ENCODE measurements at regions not wholly inside any gene's neighbourhood (a gene's known extent, or its start where the extent isn't known, plus 50 kb on each side); places are given as distances from the start of the nearest gene placed in this dataset.

DNA sequence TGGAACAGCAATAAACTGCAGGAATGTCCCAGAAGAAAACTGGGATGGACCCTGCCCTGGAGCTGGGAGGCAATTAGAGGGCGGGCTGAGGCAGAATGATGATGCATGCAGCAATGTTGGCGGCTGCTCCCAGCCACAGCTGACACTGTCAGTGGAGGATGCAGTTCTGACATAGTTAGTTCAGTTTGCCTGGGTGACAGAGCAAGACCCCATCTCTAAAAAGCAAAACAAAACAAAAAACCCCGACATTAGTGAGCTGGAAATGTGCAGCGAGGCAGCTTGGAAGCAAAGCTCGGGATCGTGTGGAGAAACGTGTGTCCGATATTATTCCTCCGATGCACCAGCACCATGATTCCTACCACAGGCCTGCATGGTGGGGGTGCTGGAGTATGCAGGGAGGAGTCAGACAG is 110.1 kb upstream of the UQCRFS1 start (continued):
- TF ChIP-seq, protein P1, sequence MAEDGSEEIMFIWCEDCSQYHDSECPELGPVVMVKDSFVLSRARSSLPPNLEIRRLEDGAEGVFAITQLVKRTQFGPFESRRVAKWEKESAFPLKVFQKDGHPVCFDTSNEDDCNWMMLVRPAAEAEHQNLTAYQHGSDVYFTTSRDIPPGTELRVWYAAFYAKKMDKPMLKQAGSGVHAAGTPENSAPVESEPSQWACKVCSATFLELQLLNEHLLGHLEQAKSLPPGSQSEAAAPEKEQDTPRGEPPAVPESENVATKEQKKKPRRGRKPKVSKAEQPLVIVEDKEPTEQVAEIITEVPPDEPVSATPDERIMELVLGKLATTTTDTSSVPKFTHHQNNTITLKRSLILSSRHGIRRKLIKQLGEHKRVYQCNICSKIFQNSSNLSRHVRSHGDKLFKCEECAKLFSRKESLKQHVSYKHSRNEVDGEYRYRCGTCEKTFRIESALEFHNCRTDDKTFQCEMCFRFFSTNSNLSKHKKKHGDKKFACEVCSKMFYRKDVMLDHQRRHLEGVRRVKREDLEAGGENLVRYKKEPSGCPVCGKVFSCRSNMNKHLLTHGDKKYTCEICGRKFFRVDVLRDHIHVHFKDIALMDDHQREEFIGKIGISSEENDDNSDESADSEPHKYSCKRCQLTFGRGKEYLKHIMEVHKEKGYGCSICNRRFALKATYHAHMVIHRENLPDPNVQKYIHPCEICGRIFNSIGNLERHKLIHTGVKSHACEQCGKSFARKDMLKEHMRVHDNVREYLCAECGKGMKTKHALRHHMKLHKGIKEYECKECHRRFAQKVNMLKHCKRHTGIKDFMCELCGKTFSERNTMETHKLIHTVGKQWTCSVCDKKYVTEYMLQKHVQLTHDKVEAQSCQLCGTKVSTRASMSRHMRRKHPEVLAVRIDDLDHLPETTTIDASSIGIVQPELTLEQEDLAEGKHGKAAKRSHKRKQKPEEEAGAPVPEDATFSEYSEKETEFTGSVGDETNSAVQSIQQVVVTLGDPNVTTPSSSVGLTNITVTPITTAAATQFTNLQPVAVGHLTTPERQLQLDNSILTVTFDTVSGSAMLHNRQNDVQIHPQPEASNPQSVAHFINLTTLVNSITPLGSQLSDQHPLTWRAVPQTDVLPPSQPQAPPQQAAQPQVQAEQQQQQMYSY (CRISPR knock-in tag; IDR thresholded peaks at IDR 0.05) = no peak
- TF ChIP-seq GRHL2 (CRISPR knock-in tag; IDR thresholded peaks at IDR 0.05; ENCODE audit: insufficient replicate concordance, severe bottlenecking) = no peak
- no peak for TF ChIP-seq NFATC4 (CRISPR knock-in tag; IDR thresholded peaks at IDR 0.05)
- no peak for TF ChIP-seq ZNF317 (CRISPR knock-in tag; IDR thresholded peaks at IDR 0.05; ENCODE audit: borderline replicate concordance, low read depth)
- TF ChIP-seq JUN (CRISPR knock-in tag; IDR thresholded peaks at IDR 0.05) = no peak

DNA sequence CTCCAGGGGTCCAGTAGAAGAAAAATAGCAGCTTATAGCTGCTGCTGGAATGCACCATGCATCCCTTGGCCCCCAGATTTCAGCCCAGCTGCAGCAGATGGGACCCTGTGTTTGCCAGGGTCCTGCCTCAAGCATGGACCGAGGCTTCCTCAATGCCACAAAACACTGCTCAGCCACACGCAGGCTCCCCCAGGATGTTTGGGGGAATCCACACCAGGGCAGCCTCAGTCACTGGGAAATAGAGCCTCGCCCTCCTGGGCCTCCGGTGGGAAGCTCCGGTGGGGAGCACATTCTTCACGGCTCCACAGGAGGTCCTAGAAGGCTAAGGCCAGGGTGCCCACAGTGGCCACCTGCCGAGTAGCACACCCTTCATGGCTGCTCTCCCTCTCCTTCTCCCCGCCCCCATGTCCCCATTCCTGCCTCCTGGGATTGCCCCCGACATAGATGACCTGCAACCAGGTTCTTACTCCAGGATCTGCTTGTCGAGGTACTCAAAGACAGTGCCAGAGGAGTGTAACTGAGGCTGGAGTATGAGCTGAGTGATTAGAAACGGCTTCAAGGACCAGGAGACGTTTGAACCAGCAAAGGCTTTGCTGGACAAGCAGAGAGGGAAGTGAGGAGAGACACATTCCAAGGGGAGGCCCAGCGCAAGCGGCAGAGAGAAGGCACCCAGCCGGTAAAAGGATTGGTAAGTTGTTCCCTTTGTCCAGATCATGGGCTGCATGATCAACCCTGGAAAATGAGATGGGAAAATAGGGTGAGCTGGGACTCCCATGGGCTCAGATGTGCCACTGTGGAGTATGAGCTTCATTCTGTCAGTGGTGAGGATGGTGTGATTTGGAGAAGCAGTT is 110.7 kb upstream of the UQCRFS1 start:
- POLR2A ChIA-PET = no interaction called here
- TF ChIP-seq, protein P2, sequence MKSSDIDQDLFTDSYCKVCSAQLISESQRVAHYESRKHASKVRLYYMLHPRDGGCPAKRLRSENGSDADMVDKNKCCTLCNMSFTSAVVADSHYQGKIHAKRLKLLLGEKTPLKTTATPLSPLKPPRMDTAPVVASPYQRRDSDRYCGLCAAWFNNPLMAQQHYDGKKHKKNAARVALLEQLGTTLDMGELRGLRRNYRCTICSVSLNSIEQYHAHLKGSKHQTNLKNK (CRISPR knock-in tag; IDR thresholded peaks at IDR 0.05) = no peak
- TF ChIP-seq, protein P3, sequence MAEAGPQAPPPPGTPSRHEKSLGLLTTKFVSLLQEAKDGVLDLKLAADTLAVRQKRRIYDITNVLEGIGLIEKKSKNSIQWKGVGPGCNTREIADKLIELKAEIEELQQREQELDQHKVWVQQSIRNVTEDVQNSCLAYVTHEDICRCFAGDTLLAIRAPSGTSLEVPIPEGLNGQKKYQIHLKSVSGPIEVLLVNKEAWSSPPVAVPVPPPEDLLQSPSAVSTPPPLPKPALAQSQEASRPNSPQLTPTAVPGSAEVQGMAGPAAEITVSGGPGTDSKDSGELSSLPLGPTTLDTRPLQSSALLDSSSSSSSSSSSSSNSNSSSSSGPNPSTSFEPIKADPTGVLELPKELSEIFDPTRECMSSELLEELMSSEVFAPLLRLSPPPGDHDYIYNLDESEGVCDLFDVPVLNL (CRISPR knock-in tag; IDR thresholded peaks at IDR 0.05; ENCODE audit: borderline replicate concordance, low read depth) = no peak
- TF ChIP-seq SOX15 (CRISPR knock-in tag; IDR thresholded peaks at IDR 0.05) (no peak), SMAD4 (CRISPR knock-in tag; IDR thresholded peaks at IDR 0.05) (no peak), MXD4 (CRISPR knock-in tag; IDR thresholded peaks at IDR 0.05; ENCODE audit: borderline replicate concordance) (no peak), ZNF671 (CRISPR knock-in tag; IDR thresholded peaks at IDR 0.05) (no peak), KAT7 (CRISPR knock-in tag; IDR thresholded peaks at IDR 0.05; ENCODE audit: borderline replicate concordance) (no peak), SP1 (CRISPR knock-in tag; conservative IDR thresholded peaks at IDR 0.05) (no peak), ZNF317 (CRISPR knock-in tag; IDR thresholded peaks at IDR 0.05; ENCODE audit: borderline replicate concordance, low read depth) (no peak), HMGA2 (CRISPR knock-in tag; IDR thresholded peaks at IDR 0.05) (no peak)
- TF ChIP-seq, protein P4, sequence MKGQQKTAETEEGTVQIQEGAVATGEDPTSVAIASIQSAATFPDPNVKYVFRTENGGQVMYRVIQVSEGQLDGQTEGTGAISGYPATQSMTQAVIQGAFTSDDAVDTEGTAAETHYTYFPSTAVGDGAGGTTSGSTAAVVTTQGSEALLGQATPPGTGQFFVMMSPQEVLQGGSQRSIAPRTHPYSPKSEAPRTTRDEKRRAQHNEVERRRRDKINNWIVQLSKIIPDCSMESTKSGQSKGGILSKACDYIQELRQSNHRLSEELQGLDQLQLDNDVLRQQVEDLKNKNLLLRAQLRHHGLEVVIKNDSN (CRISPR knock-in tag; IDR thresholded peaks at IDR 0.05) = no peak
- TF ChIP-seq, protein P5, sequence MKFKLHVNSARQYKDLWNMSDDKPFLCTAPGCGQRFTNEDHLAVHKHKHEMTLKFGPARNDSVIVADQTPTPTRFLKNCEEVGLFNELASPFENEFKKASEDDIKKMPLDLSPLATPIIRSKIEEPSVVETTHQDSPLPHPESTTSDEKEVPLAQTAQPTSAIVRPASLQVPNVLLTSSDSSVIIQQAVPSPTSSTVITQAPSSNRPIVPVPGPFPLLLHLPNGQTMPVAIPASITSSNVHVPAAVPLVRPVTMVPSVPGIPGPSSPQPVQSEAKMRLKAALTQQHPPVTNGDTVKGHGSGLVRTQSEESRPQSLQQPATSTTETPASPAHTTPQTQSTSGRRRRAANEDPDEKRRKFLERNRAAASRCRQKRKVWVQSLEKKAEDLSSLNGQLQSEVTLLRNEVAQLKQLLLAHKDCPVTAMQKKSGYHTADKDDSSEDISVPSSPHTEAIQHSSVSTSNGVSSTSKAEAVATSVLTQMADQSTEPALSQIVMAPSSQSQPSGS (CRISPR knock-in tag; IDR thresholded peaks at IDR 0.05; ENCODE audit: borderline replicate concordance, low read depth) = no peak
- TF ChIP-seq, protein P6, sequence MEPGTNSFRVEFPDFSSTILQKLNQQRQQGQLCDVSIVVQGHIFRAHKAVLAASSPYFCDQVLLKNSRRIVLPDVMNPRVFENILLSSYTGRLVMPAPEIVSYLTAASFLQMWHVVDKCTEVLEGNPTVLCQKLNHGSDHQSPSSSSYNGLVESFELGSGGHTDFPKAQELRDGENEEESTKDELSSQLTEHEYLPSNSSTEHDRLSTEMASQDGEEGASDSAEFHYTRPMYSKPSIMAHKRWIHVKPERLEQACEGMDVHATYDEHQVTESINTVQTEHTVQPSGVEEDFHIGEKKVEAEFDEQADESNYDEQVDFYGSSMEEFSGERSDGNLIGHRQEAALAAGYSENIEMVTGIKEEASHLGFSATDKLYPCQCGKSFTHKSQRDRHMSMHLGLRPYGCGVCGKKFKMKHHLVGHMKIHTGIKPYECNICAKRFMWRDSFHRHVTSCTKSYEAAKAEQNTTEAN (CRISPR knock-in tag; IDR thresholded peaks at IDR 0.05) = no peak
- TF ChIP-seq, protein P7, sequence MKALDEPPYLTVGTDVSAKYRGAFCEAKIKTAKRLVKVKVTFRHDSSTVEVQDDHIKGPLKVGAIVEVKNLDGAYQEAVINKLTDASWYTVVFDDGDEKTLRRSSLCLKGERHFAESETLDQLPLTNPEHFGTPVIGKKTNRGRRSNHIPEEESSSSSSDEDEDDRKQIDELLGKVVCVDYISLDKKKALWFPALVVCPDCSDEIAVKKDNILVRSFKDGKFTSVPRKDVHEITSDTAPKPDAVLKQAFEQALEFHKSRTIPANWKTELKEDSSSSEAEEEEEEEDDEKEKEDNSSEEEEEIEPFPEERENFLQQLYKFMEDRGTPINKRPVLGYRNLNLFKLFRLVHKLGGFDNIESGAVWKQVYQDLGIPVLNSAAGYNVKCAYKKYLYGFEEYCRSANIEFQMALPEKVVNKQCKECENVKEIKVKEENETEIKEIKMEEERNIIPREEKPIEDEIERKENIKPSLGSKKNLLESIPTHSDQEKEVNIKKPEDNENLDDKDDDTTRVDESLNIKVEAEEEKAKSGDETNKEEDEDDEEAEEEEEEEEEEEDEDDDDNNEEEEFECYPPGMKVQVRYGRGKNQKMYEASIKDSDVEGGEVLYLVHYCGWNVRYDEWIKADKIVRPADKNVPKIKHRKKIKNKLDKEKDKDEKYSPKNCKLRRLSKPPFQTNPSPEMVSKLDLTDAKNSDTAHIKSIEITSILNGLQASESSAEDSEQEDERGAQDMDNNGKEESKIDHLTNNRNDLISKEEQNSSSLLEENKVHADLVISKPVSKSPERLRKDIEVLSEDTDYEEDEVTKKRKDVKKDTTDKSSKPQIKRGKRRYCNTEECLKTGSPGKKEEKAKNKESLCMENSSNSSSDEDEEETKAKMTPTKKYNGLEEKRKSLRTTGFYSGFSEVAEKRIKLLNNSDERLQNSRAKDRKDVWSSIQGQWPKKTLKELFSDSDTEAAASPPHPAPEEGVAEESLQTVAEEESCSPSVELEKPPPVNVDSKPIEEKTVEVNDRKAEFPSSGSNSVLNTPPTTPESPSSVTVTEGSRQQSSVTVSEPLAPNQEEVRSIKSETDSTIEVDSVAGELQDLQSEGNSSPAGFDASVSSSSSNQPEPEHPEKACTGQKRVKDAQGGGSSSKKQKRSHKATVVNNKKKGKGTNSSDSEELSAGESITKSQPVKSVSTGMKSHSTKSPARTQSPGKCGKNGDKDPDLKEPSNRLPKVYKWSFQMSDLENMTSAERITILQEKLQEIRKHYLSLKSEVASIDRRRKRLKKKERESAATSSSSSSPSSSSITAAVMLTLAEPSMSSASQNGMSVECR (CRISPR knock-in tag; IDR thresholded peaks at IDR 0.05; ENCODE audit: borderline replicate concordance) = no peak
- H3K36me3 Mint-ChIP-seq = no peaks in the 10 kb centered on the region
- peaks cover 13% of the 10 kb centered on the region for H3K4me1 Mint-ChIP-seq
- H3K9me3 Mint-ChIP-seq = peaks cover 9% of the 10 kb centered on the region
- H3K27me3 Mint-ChIP-seq (ENCODE audit: low read depth) = peaks cover 10% of the 10 kb centered on the region
- ATAC-seq (no peak), DNase-seq (ENCODE audit: low spot score) (no peak)
- no peak overlapping the region; the same call in 1 of the 2 replicates for H3K27ac Mint-ChIP-seq
- no peak overlapping the region for H3K4me3 Mint-ChIP-seq
- CTCF ChIA-PET = interaction anchor here (1.1 kb wide), 1 partner anchor 144 kb away, joined by 3 read pairs; no protein-coding TSS in a partner anchor

Data from WTC11 (cell line).